Neural progenitor cell (in vitro differentiated cells): ENCODE measurements at regions not wholly inside any gene's neighbourhood (a gene's known extent, or its start where the extent isn't known, plus 50 kb on each side); places are given as distances from the start of the nearest gene placed in this dataset.

Source experiments
- EZH2phosphoT487 ChIP-seq: fragments of 200-600 bp; sonication (generic); IDR thresholded peaks from 2 replicates; pipeline ENCODE4 v1.6.1; 2017; ENCODE audit warnings: antibody characterized with exemption
- TF ChIP-seq, protein P1 (sequence below): fragments of 200-600 bp; sonication (generic); IDR thresholded peaks from 2 replicates; pipeline ENCODE4 v1.5.1; 2017; ENCODE audit warnings: antibody characterized with exemption, mild to moderate bottlenecking

DNA sequence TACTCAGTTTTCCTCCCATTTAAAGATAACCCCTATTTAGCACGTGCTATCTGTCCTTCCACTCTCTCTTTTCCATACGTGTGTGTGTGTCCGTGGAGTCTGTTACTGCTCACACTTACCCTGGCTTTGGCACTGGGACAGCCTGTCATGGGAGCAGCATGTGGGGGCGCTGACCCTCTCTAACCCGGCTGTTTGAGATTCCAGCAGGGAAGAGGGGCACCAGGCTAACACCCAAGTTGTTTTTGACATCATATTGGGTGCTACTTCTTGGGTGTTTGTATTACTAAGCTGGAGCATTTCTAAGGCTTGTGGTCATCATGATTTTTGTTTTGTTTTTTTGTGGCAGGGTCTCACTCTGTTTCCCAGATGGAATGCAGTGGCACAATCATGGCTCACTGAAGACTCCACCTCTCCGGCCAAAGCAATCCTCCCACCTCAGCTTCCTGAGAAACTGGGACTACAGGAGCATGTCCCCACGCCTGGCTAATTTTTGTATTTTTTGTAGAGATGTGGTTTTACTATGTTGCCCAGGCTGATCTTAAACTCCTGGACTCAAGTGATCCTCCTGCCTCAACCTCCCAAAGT is 56.9 kb upstream of the SIMC1 start:
- TF ChIP-seq, protein P1, sequence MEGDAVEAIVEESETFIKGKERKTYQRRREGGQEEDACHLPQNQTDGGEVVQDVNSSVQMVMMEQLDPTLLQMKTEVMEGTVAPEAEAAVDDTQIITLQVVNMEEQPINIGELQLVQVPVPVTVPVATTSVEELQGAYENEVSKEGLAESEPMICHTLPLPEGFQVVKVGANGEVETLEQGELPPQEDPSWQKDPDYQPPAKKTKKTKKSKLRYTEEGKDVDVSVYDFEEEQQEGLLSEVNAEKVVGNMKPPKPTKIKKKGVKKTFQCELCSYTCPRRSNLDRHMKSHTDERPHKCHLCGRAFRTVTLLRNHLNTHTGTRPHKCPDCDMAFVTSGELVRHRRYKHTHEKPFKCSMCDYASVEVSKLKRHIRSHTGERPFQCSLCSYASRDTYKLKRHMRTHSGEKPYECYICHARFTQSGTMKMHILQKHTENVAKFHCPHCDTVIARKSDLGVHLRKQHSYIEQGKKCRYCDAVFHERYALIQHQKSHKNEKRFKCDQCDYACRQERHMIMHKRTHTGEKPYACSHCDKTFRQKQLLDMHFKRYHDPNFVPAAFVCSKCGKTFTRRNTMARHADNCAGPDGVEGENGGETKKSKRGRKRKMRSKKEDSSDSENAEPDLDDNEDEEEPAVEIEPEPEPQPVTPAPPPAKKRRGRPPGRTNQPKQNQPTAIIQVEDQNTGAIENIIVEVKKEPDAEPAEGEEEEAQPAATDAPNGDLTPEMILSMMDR = no peak
- no peak for TF ChIP-seq EZH2phosphoT487
